ENCODE measurements at regions not wholly inside any gene's neighbourhood (a gene's known extent, or its start where the extent isn't known, plus 50 kb on each side); places are given as distances from the start of the nearest gene placed in this dataset.
A peak's percentile ranks its signal among the peaks of the same experiment; 100 is the strongest.
"Not testable (repeated sequence)": the region's sequence is repeated elsewhere in the genome, so short reads cannot be mapped to it uniquely, and the experiment has no call there.

- DNase-seq (ENCODE audit: low spot score); H3K9ac ChIP-seq (ENCODE audit: insufficient read depth, low read depth, low read length); H3K36me3 ChIP-seq (replicated peaks in 1 of 2; ENCODE audit: control insufficient read depth in 1 of 2, insufficient read depth in 2 of 2, low read length in 2 of 2); H3K4me2 ChIP-seq (ENCODE audit: low read depth, low read length); H3K4me1 ChIP-seq (ENCODE audit: insufficient read depth, low read length); intact Hi-C loops (cut with micrococcal nuclease; ENCODE audit: unreplicated experiment); H3K79me2 ChIP-seq (ENCODE audit: insufficient read depth, low read length); H3K4me3 ChIP-seq (replicated peaks in 1 of 3; ENCODE audit: insufficient read depth in 1 of 3, low read depth in 2 of 3, low read length in 3 of 3); H2AFZ ChIP-seq (ENCODE audit: low read length); ATAC-seq; CTCF ChIA-PET (ENCODE audit: low intra/inter-chr PET ratio, low total read pairs); H3K27me3 ChIP-seq (ENCODE audit: control insufficient read depth in 1 of 2, insufficient read depth in 2 of 2, low read length in 2 of 2); in situ Hi-C loops (cut with HindIII; ENCODE audit: extremely low pct_ligation_motif_present, low pct_unique_long_range_greater_than_20kb); FAIRE-seq; H4K20me1 ChIP-seq (ENCODE audit: insufficient read depth, low read length); H3K27ac ChIP-seq (ENCODE audit: extremely low read length, insufficient read depth, low read length); POLR2A ChIA-PET; BruUV-seq (replicated peaks): not testable (repeated sequence)
- WGBS (ENCODE audit: low lambda C conversion rate) = 54% methylated on average over 9 of the region's 9 CpGs
- peaks cover 74% of the 10 kb centered on the region for H3K9me3 ChIP-seq (ENCODE audit: low read length)
Measured at GRCh38 chr15:95043236-95043932, 812.0 kb downstream of the MCTP2 start.

- no peak for TF ChIP-seq HNRNPLL (IDR thresholded peaks at IDR 0.05; ENCODE audit: low read depth, low read length, poor library complexity, severe bottlenecking)
- no peak for TF ChIP-seq NAIF1 (CRISPR knock-in tag; IDR thresholded peaks at IDR 0.05; ENCODE audit: borderline replicate concordance)
- TF ChIP-seq TOE1 (CRISPR knock-in tag; IDR thresholded peaks at IDR 0.05) = no peak
- peak; percentile 1 to 43; a peak in 2 of 4 replicates for TF ChIP-seq MAFK (conservative IDR thresholded peaks at IDR 0.05 in 1 of 2, IDR thresholded peaks at IDR 0.05 in 1 of 2; ENCODE audit: low read length in 2 of 2)
- no peak for TF ChIP-seq EED (CRISPR knock-in tag; IDR thresholded peaks at IDR 0.05)
- no peak for TF ChIP-seq ZNF775 (CRISPR knock-in tag; IDR thresholded peaks at IDR 0.05; ENCODE audit: borderline replicate concordance)
- no peak for TF ChIP-seq ZEB1 (IDR thresholded peaks at IDR 0.05; ENCODE audit: insufficient replicate concordance, low read depth)
- no peak for TF ChIP-seq JUN (CRISPR knock-in tag; IDR thresholded peaks at IDR 0.05)
- no peaks in the 10 kb centered on the region for H4K20me1 ChIP-seq (ENCODE audit: insufficient read depth, low read length)
- peaks cover 79% of the 10 kb centered on the region for H3K9me3 ChIP-seq (ENCODE audit: low read length)
- no peak overlapping the region for H3K4me2 ChIP-seq (ENCODE audit: low read depth, low read length)
- no peaks in the 10 kb centered on the region for H3K4me1 ChIP-seq (ENCODE audit: insufficient read depth, low read length)
- in situ Hi-C loops (cut with HindIII; ENCODE audit: extremely low pct_ligation_motif_present, low pct_unique_long_range_greater_than_20kb) = no loop called here
- intact Hi-C loops (cut with micrococcal nuclease; ENCODE audit: unreplicated experiment) = no loop called here
- DNase-seq (ENCODE audit: low spot score) (no peak), FAIRE-seq (no peak), ATAC-seq (no peak)
- BruUV-seq (replicated peaks) = no TSS peak
- no peak overlapping the region for H2AFZ ChIP-seq (ENCODE audit: low read length)
- POLR2A ChIA-PET = no interaction called here
- H3K4me3 ChIP-seq (replicated peaks in 1 of 3; ENCODE audit: insufficient read depth in 1 of 3, low read depth in 2 of 3, low read length in 3 of 3) = no peak overlapping the region
- H3K79me2 ChIP-seq (ENCODE audit: insufficient read depth, low read length) = no peaks in the 10 kb centered on the region
- CTCF ChIA-PET (ENCODE audit: low intra/inter-chr PET ratio, low total read pairs) = no interaction called here
- no peak overlapping the region for H3K9ac ChIP-seq (ENCODE audit: insufficient read depth, low read depth, low read length)
- no peaks in the 10 kb centered on the region for H3K36me3 ChIP-seq (replicated peaks in 1 of 2; ENCODE audit: control insufficient read depth in 1 of 2, insufficient read depth in 2 of 2, low read length in 2 of 2)
- 0% methylated on average over 1 of the region's 1 CpG for WGBS (ENCODE audit: low lambda C conversion rate)
- no peak overlapping the region for H3K27ac ChIP-seq (ENCODE audit: extremely low read length, insufficient read depth, low read length)
- no peaks in the 10 kb centered on the region for H3K27me3 ChIP-seq (ENCODE audit: control insufficient read depth in 1 of 2, insufficient read depth in 2 of 2, low read length in 2 of 2)
Measured at GRCh38 chr15:95043933-95044313, 812.6 kb downstream of the MCTP2 start.
